ENCODE measurements at regions not wholly inside any gene's neighbourhood (a gene's known extent, or its start where the extent isn't known, plus 50 kb on each side); places are given as distances from the start of the nearest gene placed in this dataset.

DNA sequence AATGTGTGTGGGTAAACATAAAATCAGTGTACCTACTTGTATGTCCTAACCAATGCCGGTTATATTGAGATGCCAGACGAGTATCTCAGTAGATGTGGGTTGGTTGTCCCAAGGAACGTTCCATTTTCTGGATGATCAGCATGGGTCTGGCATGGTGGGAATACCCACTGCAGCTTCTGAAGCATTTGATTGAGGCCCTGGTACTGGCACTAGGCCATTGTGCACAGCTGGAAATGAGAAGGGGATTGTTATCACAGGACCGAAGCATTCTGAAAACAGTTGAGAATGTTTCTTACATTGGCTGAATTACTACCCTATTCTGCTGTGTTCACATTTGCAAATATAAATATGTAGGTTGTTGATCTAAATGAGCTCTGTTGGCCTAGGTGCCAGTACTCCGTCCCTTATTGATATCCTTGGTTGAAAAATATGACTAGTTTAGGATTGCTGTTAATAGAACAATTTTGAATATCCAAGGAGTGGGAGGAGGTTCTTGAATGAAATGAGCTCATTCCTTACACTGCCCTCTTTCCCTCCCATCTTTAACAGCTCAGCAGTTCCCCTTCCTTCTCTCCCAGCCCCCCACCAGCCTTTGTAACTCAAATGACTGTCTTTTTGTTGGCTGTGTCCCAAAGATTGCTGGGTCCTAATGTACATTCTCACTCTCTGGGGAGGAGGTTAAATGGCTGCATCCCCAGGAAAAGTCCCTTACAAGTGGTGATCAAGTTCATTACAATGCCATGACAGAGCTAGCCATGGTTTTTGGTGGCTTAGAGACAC, 293.3 kb upstream of the TPM1 start:
- H3K4me3 ChIP-seq (ENCODE audit: low read depth, low read length) = no peak overlapping the region
- DNase-seq (ENCODE audit: low read depth) = no peak
- TF ChIP-seq, protein P1, sequence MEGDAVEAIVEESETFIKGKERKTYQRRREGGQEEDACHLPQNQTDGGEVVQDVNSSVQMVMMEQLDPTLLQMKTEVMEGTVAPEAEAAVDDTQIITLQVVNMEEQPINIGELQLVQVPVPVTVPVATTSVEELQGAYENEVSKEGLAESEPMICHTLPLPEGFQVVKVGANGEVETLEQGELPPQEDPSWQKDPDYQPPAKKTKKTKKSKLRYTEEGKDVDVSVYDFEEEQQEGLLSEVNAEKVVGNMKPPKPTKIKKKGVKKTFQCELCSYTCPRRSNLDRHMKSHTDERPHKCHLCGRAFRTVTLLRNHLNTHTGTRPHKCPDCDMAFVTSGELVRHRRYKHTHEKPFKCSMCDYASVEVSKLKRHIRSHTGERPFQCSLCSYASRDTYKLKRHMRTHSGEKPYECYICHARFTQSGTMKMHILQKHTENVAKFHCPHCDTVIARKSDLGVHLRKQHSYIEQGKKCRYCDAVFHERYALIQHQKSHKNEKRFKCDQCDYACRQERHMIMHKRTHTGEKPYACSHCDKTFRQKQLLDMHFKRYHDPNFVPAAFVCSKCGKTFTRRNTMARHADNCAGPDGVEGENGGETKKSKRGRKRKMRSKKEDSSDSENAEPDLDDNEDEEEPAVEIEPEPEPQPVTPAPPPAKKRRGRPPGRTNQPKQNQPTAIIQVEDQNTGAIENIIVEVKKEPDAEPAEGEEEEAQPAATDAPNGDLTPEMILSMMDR (IDR thresholded peaks at IDR 0.05; ENCODE audit: insufficient read depth, low read depth, low read length, missing control alignments) = no peak

DNA sequence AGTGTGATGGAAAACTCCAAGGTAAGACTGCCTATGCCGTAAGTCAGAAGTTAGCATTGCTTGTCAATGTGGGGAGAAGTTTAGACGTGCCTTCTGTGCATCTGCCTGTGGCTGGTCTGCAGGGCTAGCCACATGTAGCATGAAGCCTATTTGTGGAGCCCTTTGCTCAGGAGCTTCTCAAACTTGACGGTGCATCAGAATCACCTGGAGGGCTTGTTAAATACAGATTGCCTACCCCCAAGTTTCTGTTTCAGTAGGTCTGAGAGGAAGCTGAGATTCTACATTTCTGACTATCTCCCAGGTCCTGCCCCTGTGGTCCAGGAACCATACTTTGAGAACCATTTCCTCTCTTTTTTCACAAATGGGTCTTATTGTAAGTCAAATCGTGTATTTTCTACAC, 292.1 kb upstream of the TPM1 start:
- TF ChIP-seq, protein P1 (IDR thresholded peaks at IDR 0.05; ENCODE audit: insufficient read depth, low read depth, low read length, missing control alignments) = no peak
- no peak for DNase-seq (ENCODE audit: low read depth)
- no peak overlapping the region for H3K4me3 ChIP-seq (ENCODE audit: low read depth, low read length)

DNA sequence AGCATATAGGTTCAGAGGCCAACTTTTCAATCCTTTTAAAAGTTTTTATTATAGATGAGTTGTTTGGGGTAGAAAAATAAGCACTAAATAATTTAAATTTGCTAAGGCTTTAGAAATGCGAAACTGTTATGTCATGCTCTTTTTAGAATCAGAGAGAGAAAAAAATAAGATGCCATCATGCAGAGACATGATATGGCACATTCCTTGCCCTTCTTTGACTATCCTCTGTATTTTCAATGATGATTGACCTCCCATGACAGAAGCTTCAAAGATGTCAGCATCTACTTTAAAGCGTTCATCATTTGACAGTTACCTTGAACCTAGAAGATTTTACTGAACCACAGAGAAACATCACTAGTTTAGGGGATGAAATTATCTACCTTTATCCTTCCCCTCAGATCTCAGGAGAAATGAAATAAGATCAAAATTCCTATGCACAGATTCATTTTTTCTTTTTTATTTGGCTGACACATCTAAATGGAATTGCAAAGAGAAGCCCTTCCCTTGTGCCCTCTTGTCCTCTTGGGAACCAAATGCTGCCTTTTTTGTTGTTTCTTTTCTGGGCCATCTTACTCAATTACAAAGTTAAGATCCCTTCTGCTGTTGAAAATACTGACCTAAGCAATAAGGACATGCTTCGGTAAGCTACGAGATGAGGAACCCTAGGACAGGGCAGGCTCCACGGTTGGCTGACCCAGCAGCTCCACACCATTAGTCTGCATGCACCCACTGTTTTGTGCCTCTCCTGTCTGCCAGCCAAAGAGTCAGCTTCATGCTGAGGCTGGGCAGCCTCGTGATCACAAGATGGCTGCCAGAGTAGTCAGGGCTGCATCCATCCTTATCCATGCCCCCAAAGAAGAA, 289.7 kb upstream of the TPM1 start:
- TF ChIP-seq, protein P1 (IDR thresholded peaks at IDR 0.05; ENCODE audit: insufficient read depth, low read depth, low read length, missing control alignments) = no peak
- H3K4me3 ChIP-seq (ENCODE audit: low read depth, low read length) = no peak overlapping the region
- DNase-seq (ENCODE audit: low read depth) = no peak

DNA sequence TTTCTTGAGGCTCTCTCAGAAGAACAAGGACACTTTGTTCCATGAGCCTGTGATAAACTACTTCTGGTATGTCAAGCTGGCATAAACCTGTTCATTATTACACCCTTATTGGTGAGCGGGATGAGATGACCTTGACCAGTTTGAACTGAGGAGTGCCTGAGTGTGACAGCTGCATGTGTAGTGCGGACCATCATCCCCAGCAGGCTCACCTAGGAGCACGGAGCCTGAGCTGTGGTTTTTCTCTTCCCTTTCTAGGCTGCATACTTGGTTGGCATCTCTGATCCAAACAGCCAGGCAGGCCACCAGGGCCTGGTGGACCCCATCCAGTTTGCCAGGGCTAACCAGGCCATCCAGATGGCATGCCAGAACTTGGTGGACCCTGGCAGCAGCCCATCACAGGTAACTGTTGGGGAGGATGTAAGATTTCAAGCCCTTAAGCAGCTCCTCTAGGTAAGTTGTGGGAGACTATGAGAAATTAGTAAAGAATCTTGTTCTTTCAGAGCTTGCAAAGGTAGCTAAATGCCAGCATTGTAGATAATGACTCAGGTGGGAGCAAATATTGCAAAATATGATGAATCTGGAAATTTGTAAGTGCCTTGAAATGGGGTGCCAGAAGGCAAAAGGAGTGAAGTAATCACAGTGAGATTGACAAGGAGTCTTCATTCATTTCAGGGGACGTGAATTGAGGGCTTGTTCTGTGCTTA, 288.9 kb upstream of the TPM1 start:
- DNase-seq (ENCODE audit: low read depth) = no peak
- TF ChIP-seq, protein P1 (IDR thresholded peaks at IDR 0.05; ENCODE audit: insufficient read depth, low read depth, low read length, missing control alignments) = no peak
- H3K4me3 ChIP-seq (ENCODE audit: low read depth, low read length) = no peak overlapping the region

DNA sequence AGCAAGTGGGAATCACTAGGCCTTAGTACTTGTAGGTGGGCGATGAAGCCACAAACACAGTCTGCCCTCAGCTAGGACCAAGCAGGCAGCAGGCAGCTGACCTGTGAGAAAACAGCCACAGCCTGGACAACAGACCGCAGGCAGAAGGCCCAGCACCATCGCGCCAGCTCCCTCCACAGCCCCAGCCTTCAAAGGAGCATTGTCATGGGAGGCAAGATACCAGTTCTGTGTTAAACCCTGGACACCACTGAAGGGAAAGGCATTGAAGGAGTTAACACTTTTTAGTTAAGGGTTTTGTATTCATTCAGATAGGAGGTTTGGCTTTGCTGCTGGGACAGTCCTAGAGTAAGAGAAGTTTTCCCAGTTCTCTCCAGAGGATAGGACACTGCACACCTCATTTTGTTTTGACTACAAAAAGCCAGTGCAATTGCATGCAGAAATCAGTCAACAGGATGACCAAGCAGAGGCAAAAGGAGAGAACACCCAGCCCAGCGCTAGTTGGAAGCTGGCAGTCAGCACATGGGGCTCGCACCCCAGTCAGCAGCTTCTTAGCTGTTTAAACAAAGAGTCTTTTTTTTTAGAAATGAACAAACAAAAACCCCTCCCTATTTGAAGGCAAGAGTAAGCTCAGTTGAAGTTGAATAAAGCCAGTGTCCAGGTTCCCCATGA, 286.1 kb upstream of the TPM1 start:
- TF ChIP-seq, protein P1 (IDR thresholded peaks at IDR 0.05; ENCODE audit: insufficient read depth, low read depth, low read length, missing control alignments) = no peak
- DNase-seq (ENCODE audit: low read depth) = no peak
- no peak overlapping the region for H3K4me3 ChIP-seq (ENCODE audit: low read depth, low read length)

- TF ChIP-seq, protein P1 (IDR thresholded peaks at IDR 0.05; ENCODE audit: insufficient read depth, low read depth, low read length, missing control alignments) = no peak
These were observed 285.6 kb upstream of the TPM1 start for GRCh38 chr15:62756995-62757360.

More at GRCh38 chr15:62756995-62757360, 285.6 kb upstream of the TPM1 start:
- no peak for DNase-seq (ENCODE audit: low read depth)
- no peak overlapping the region for H3K4me3 ChIP-seq (ENCODE audit: low read depth, low read length)
